CD4-positive, alpha-beta T cell treated with Interleukin-6 for 4 hours (primary cell): ENCODE measurements at regions not wholly inside any gene's neighbourhood (a gene's known extent, or its start where the extent isn't known, plus 50 kb on each side); places are given as distances from the start of the nearest gene placed in this dataset.
"Not testable (repeated sequence)": the region's sequence is repeated elsewhere in the genome, so short reads cannot be mapped to it uniquely, and the experiment has no call there.

Source experiments
- DNase-seq: peaks from one replicate; pipeline ENCODE4 v3.0.0-alpha.2; 2020; ENCODE audit warnings: mixed read lengths

GRCh38 chr18:22044474-22045220, 124.7 kb upstream of the GATA6 start:
- no peak for DNase-seq

GRCh38 chr18:22045221-22045918, 124.0 kb upstream of the GATA6 start:
- no peak for DNase-seq

- no peak for DNase-seq
Measured at GRCh38 chr18:22046473-22046872, 122.9 kb upstream of the GATA6 start.

GRCh38 chr18:22047485-22047884, 121.9 kb upstream of the GATA6 start:
- DNase-seq: no peak

GRCh38 chr18:22048221-22048620, 121.2 kb upstream of the GATA6 start:
- DNase-seq: no peak

GRCh38 chr18:22048932-22049615, 120.3 kb upstream of the GATA6 start:
- no peak for DNase-seq

GRCh38 chr18:22052405-22053105, 116.8 kb upstream of the GATA6 start:
- DNase-seq: no peak

- DNase-seq: no peak
Measured at GRCh38 chr18:22055466-22056238, 113.7 kb upstream of the GATA6 start.

GRCh38 chr18:22056950-22057349, 112.4 kb upstream of the GATA6 start:
- DNase-seq: no peak

- DNase-seq: no peak
Measured at GRCh38 chr18:22057908-22058527, 111.4 kb upstream of the GATA6 start.

- no peak for DNase-seq
Measured at GRCh38 chr18:22060361-22060760, 109.0 kb upstream of the GATA6 start.

- no peak for DNase-seq
Measured at GRCh38 chr18:22063102-22063501, 106.3 kb upstream of the GATA6 start.

- DNase-seq: no peak
Measured at GRCh38 chr18:22063672-22064071, 105.7 kb upstream of the GATA6 start.

- no peak for DNase-seq
Measured at GRCh38 chr18:22064581-22064980, 104.8 kb upstream of the GATA6 start.

GRCh38 chr18:22065311-22065710, 104.1 kb upstream of the GATA6 start:
- no peak for DNase-seq

GRCh38 chr18:22066083-22066485, 103.3 kb upstream of the GATA6 start:
- no peak for DNase-seq

- no peak for DNase-seq
Measured at GRCh38 chr18:22067109-22067508, 102.3 kb upstream of the GATA6 start.

- DNase-seq: no peak
Measured at GRCh38 chr18:22067682-22068081, 101.7 kb upstream of the GATA6 start.

- not testable (repeated sequence) for DNase-seq
Measured at GRCh38 chr18:22068784-22069183, 100.6 kb upstream of the GATA6 start.

- no peak for DNase-seq
Measured at GRCh38 chr18:22069916-22070315, 99.5 kb upstream of the GATA6 start.

- DNase-seq: no peak
Measured at GRCh38 chr18:22073411-22073810, 96.0 kb upstream of the GATA6 start.
